IMR-90 (cell line): ENCODE measurements at regions not wholly inside any gene's neighbourhood (a gene's known extent, or its start where the extent isn't known, plus 50 kb on each side); places are given as distances from the start of the nearest gene placed in this dataset.

ENCODE experiments used
- ATAC-seq: fragments of 200-7000 bp; cut with Tn5 transposase; 2 replicates; pipeline ENCODE4 v1.9.1; 2020; ENCODE audit warnings: low read depth, mild to moderate bottlenecking, moderate library complexity
- BruUV-seq: library from RNA; stranded (reverse); fragments of 400-500 nt; replicated peaks from 2 replicates; lab custom pipeline; 2021; lab: Mats Ljungman, UMichigan
- CTCF ChIA-PET: fragments of 300-600 bp; formaldehyde crosslinking; extraction: SDS; loops from one replicate; lab custom pipeline; 2021; ENCODE audit warnings: antibody characterized with exemption; lab: Yijun Ruan, JAX
- POLR2A ChIA-PET: fragments of 300-600 bp; sonication (Branson Sonifier 250); formaldehyde crosslinking; loops from one replicate; lab custom pipeline; 2022; ENCODE audit warnings: antibody characterized with exemption; ENCODE audit not compliant: unreplicated experiment; lab: Charles Lee
- DNase-seq: peaks from one replicate; pipeline ENCODE4 v3.0.0; 2013
- H2AFZ ChIP-seq: replicated peaks from 2 replicates; pipeline ENCODE3; 2013; ENCODE audit warnings: low read length, mild to moderate bottlenecking; ENCODE audit not compliant: poor library complexity
- H2AK5ac ChIP-seq: 2 replicates; pipeline ENCODE4 v1.6.1; 2013; ENCODE audit warnings: low read depth, low read length, inconsistent platforms
- H2AK9ac ChIP-seq: replicated peaks from 2 replicates; pipeline ENCODE3; 2013; ENCODE audit warnings: mild to moderate bottlenecking, low read depth, low read length, moderate library complexity; ENCODE audit not compliant: poor library complexity
- H2BK120ac ChIP-seq: 2 replicates; pipeline ENCODE4 v1.6.1; 2013; ENCODE audit warnings: low read depth, low read length, inconsistent platforms
- H2BK15ac ChIP-seq: 3 replicates; pipeline ENCODE4 v1.6.1; 2013; ENCODE audit warnings: low read depth, low read length, inconsistent platforms
- H2BK20ac ChIP-seq: 2 replicates; pipeline ENCODE4 v1.6.1; 2013; ENCODE audit warnings: low read depth, mild to moderate bottlenecking, inconsistent platforms, low read length, moderate library complexity
- H2BK5ac ChIP-seq: 2 replicates; pipeline ENCODE4 v1.6.1; 2013; ENCODE audit warnings: mild to moderate bottlenecking, low read depth, low read length, inconsistent platforms; ENCODE audit not compliant: poor library complexity, severe bottlenecking
- H3K14ac ChIP-seq: replicated peaks from 2 replicates; pipeline ENCODE4 v1.6.1; 2013; ENCODE audit warnings: low read depth, low read length, inconsistent platforms
- H3K18ac ChIP-seq: 2 replicates; pipeline ENCODE4 v1.6.1; 2013; ENCODE audit warnings: low read depth, low read length, control low read depth
- H3K23ac ChIP-seq: 2 replicates; pipeline ENCODE4 v1.6.1; 2013; ENCODE audit warnings: low read depth, low read length, inconsistent platforms
- H3K27ac ChIP-seq: 2 replicates; pipeline ENCODE4 v1.5.1; 2013; ENCODE audit warnings: mild to moderate bottlenecking, control low read depth, low read length; ENCODE audit not compliant: insufficient read depth
- H3K27me3 ChIP-seq: 2 replicates; pipeline ENCODE4 v1.6.1; 2013; ENCODE audit warnings: low read length; ENCODE audit not compliant: control insufficient read depth, insufficient read depth
- H3K36me3 ChIP-seq: 2 replicates; pipeline ENCODE4 v1.6.1; 2013; ENCODE audit warnings: low read length, mixed read lengths; ENCODE audit not compliant: control insufficient read depth, insufficient read depth
- H3K4ac ChIP-seq: 2 replicates; pipeline ENCODE4 v1.6.1; 2013; ENCODE audit warnings: low read depth, low read length, inconsistent platforms
- H3K4me1 ChIP-seq: 2 replicates; pipeline ENCODE4 v1.6.1; 2013; ENCODE audit warnings: low read length, mixed read lengths; ENCODE audit not compliant: control insufficient read depth, insufficient read depth
- H3K4me2 ChIP-seq: 2 replicates; pipeline ENCODE4 v1.6.1; 2013; ENCODE audit warnings: low read depth, mild to moderate bottlenecking, control low read depth, low read length, moderate library complexity
- H3K4me3 ChIP-seq: 2 replicates; pipeline ENCODE4 v1.5.1; 2013; ENCODE audit warnings: low read depth, mild to moderate bottlenecking, control low read depth, low read length, moderate library complexity; ENCODE audit not compliant: insufficient read depth
- H3K56ac ChIP-seq: 2 replicates; pipeline ENCODE4 v1.6.1; 2013; ENCODE audit warnings: low read length, inconsistent platforms; ENCODE audit not compliant: insufficient read depth; ENCODE audit errors: extremely low read depth
- H3K79me1 ChIP-seq, 2 experiments: 2 replicates each; pipeline ENCODE4 v1.6.1; 2013; ENCODE audit warnings: low read length in 2 of 2, inconsistent platforms in 1 of 2, low read depth in 1 of 2
- H3K9ac ChIP-seq: 2 replicates; pipeline ENCODE4 v1.6.1; 2013; ENCODE audit warnings: low read depth, low read length, control low read depth
- H3K9me1 ChIP-seq: 2 replicates; pipeline ENCODE4 v1.6.1; 2013; ENCODE audit warnings: low read length, inconsistent platforms; ENCODE audit not compliant: insufficient read depth
- H3K9me3 ChIP-seq: 2 replicates; pipeline ENCODE4 v1.6.1; 2013; ENCODE audit warnings: low read length; ENCODE audit not compliant: control insufficient read depth, insufficient read depth
- H4K20me1 ChIP-seq: 2 replicates; pipeline ENCODE4 v1.6.1; 2013; ENCODE audit warnings: low read length, inconsistent platforms; ENCODE audit not compliant: insufficient read depth
- H4K5ac ChIP-seq: 2 replicates; pipeline ENCODE4 v1.6.1; 2013; ENCODE audit warnings: mild to moderate bottlenecking, low read depth, low read length, control low read depth
- H4K8ac ChIP-seq, 2 experiments: 2 replicates each; pipeline ENCODE4 v1.6.1; 2013; ENCODE audit warnings: low read depth in 2 of 2, low read length in 2 of 2, control low read depth in 1 of 2, inconsistent platforms in 1 of 2
- H4K91ac ChIP-seq: 2 replicates; pipeline ENCODE4 v1.6.1; 2013; ENCODE audit warnings: low read depth, low read length, inconsistent platforms; ENCODE audit not compliant: insufficient read depth
- CEBPB ChIP-seq: IDR thresholded peaks from 2 replicates; pipeline ENCODE4 v1.6.1; 2012; ENCODE audit warnings: low read depth, low read length, improper control_type of control experiment
- WGBS, 2 experiments: methylation state at CpG; one replicate each; pipeline versions ENCODE4 v1.1.5 to v1.1.7; 2013; ENCODE audit warnings: missing lambda C conversion rate in 2 of 2; ENCODE audit not compliant: insufficient read length in 1 of 2; ENCODE audit errors: extremely low coverage in 2 of 2; 5-methylcytosine and 5-hydroxymethylcytosine counted together
- dilution Hi-C: fragments of 300-500 bp; cut with HindIII; formaldehyde crosslinking; loops from one replicate; pipeline ENCODE4 v1.14.3; 2018; ENCODE audit warnings: low sequenced_read_pairs; ENCODE audit not compliant: unreplicated experiment
- in situ Hi-C: fragments of 300-500 bp; cut with MboI; formaldehyde crosslinking; loops from 3 replicates; pipeline ENCODE4 v1.14.3; 2019; ENCODE audit warnings: low sequenced_read_pairs, inconsistent platforms, mixed read lengths
- intact Hi-C: fragments of 100-400 bp; cut with micrococcal nuclease; formaldehyde crosslinking; loops from 2 replicates; pipeline ENCODE4 v1.10.0; 2022

DNA sequence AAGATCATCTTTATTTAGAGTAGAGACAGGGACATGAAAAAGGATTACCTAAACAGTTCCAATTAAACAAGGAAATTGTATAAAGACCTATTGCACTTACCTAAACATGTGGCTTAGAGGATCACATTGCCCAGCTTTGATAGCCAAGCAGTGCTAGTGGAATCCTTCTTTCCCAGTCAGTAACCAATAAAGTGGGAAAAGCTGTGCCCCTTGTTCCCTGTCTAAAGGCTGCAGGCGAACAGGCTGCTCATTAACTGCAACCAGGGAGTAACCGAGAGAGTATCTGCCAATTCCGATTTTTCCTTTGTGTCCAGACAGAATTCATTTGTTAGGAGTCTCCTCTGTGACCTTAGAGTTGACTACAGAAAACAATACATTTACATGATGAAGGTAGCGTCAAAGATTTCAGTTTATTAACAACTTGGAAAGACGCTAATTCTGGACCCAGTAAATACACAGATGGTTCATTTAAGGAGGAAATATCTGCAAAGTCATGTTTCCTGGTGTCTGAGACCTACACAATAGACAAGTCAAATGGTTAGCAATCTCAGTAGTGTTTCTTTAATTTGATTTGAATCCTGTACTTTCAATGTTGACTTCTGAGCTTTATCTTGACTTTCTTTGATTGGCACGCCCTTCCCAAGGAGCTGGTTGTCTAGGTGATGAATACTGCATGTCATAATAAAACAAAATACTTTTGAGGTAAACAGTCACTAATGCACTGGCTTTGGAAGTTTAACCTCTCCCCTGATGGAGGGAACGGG is 57.3 kb upstream of the MET start:
- H3K9ac ChIP-seq: no peak overlapping the region
- DNase-seq: no peak
- no peak overlapping the region for H2AK9ac ChIP-seq
- no peaks in the 10 kb centered on the region for H3K79me1 ChIP-seq
- no peak overlapping the region for H3K56ac ChIP-seq
- H3K23ac ChIP-seq: no peak overlapping the region
- ATAC-seq: no peak
- no peak overlapping the region for H3K14ac ChIP-seq
- H3K18ac ChIP-seq: no peak overlapping the region
- TF ChIP-seq CEBPB: no peak
- H2BK15ac ChIP-seq: no peak overlapping the region
- H4K91ac ChIP-seq: no peak overlapping the region
- no peak overlapping the region for H4K8ac ChIP-seq
- WGBS, 2 experiments: 93% methylated on average over 2 of the region's 7 CpGs; no CpG with 5 or more reads in 1 of the 2 experiments
- ChIA-PET CTCF (interaction anchor here (1.0 kb wide), 1 partner anchor 203 kb away, joined by 3 read pairs; no protein-coding TSS in a partner anchor), POLR2A (no interaction called here)
- no peaks in the 10 kb centered on the region for H3K4me1 ChIP-seq
- no peak overlapping the region for H2BK5ac ChIP-seq
- H3K4me2 ChIP-seq: no peak overlapping the region
- H3K27ac ChIP-seq: no peak overlapping the region
- no peak overlapping the region for H2BK120ac ChIP-seq
- peaks cover 4% of the 10 kb centered on the region; the same call in 1 of the 2 replicates for H3K9me1 ChIP-seq
- no peak overlapping the region for H3K4me3 ChIP-seq
- no peaks in the 10 kb centered on the region for H3K36me3 ChIP-seq
- BruUV-seq: no TSS peak
- dilution Hi-C loops (no loop called here), in situ Hi-C loops (no loop called here), intact Hi-C loops (no loop called here)
- H2AFZ ChIP-seq: no peak overlapping the region
- H3K27me3 ChIP-seq: peaks cover 2% of the 10 kb centered on the region; the same call in 1 of the 2 replicates
- no peak overlapping the region for H2BK20ac ChIP-seq
- no peak overlapping the region for H4K5ac ChIP-seq
- no peaks in the 10 kb centered on the region for H3K9me3 ChIP-seq
- H4K20me1 ChIP-seq: no peaks in the 10 kb centered on the region
- H2AK5ac ChIP-seq: no peak overlapping the region
- H3K4ac ChIP-seq: no peak overlapping the region
